ENCODE measurements at regions not wholly inside any gene's neighbourhood (a gene's known extent, or its start where the extent isn't known, plus 50 kb on each side); places are given as distances from the start of the nearest gene placed in this dataset.

DNA sequence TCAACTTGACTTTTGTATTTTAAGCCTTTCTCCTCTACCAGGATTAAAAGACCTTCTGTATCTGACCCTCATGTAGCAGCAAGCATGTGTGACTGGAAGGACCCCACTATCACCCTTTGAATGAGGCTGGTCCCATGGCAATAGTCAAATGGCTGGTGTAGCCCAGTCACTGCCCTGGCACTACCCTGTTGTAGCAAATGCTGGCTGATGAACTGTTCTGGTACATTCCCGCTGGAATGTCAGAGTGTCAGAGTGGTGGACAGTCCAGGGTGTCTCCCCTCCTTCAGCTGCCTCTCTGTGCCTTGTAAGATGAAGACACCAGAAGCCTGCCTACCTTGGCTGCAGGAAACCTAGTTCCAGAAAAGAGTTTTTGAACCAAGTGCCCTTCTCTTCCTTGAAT is 115.7 kb downstream of the ACKR3 start:
- no peak overlapping the region for H3K27ac Mint-ChIP-seq
- H3K36me3 Mint-ChIP-seq = no peaks in the 10 kb centered on the region
- no peak overlapping the region for H3K4me3 ChIP-seq (ENCODE audit: low read depth, low read length)
- no peaks in the 10 kb centered on the region for H3K27me3 ChIP-seq (ENCODE audit: control insufficient read depth, insufficient read depth, low read length)
- no peak overlapping the region for H3K4me3 Mint-ChIP-seq
- H3K4me1 Mint-ChIP-seq = no peaks in the 10 kb centered on the region
- H3K9me3 Mint-ChIP-seq = no peaks in the 10 kb centered on the region
- H3K9me3 ChIP-seq (ENCODE audit: control insufficient read depth in 2 of 2, low read length in 2 of 2) = no peaks in the 10 kb centered on the region
- no peak overlapping the region for H3K27ac ChIP-seq (ENCODE audit: insufficient read depth, low read length, poor library complexity, severe bottlenecking)
- DNase-seq (no peak), ATAC-seq (ENCODE audit: low read depth in 2 of 2) (no peak)
- H3K27me3 Mint-ChIP-seq = peaks cover 4% of the 10 kb centered on the region
- no peaks in the 10 kb centered on the region for H3K36me3 ChIP-seq (ENCODE audit: control insufficient read depth, insufficient read depth, low read length)
- no peaks in the 10 kb centered on the region for H3K4me1 ChIP-seq (ENCODE audit: control insufficient read depth, insufficient read depth, low read length, poor library complexity, severe bottlenecking)

DNA sequence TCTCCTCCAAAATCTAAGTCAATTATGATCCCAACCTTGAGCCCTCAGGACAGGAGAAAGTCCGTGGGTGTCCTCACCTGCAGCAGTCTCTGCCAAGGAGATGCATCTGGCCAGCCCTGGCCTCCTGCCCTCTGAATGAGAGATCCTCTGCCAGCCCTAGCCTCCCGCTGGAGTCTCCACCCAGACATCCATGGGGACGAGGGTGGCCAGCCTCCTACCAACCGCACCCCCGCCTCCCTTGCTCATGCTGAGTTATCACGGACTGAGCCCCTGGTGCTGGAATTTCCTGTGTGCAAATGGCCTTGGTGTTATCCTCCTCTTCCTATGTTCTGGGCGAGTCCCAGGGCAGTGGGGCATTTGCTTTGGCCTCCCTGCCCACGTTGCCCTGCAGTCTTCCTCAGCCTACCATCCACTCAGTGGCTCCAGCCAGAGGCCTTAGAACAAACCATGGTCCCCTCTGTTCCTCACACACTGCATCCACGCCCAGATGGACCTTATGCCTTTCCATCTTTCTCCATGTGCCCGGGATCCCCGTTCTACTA is 116.4 kb downstream of the ACKR3 start:
- Histone ChIP-seq H3K9me3 (ENCODE audit: control insufficient read depth in 2 of 2, low read length in 2 of 2) (no peaks in the 10 kb centered on the region), H3K36me3 (ENCODE audit: control insufficient read depth, insufficient read depth, low read length) (no peaks in the 10 kb centered on the region), H3K27me3 (ENCODE audit: control insufficient read depth, insufficient read depth, low read length) (no peaks in the 10 kb centered on the region), H3K27ac (ENCODE audit: insufficient read depth, low read length, poor library complexity, severe bottlenecking) (no peak overlapping the region), H3K4me1 (ENCODE audit: control insufficient read depth, insufficient read depth, low read length, poor library complexity, severe bottlenecking) (no peaks in the 10 kb centered on the region), H3K4me3 (ENCODE audit: low read depth, low read length) (no peak overlapping the region)
- DNase-seq (no peak), ATAC-seq (ENCODE audit: low read depth in 2 of 2) (no peak)
- Mint-ChIP-seq H3K27ac (no peak overlapping the region), H3K4me3 (no peak overlapping the region), H3K9me3 (peaks cover 0 to 2% (median 0%) of the 10 kb centered on the region in 7 donors), H3K36me3 (no peaks in the 10 kb centered on the region), H3K4me1 (no peaks in the 10 kb centered on the region), H3K27me3 (peaks cover 5% of the 10 kb centered on the region)

DNA sequence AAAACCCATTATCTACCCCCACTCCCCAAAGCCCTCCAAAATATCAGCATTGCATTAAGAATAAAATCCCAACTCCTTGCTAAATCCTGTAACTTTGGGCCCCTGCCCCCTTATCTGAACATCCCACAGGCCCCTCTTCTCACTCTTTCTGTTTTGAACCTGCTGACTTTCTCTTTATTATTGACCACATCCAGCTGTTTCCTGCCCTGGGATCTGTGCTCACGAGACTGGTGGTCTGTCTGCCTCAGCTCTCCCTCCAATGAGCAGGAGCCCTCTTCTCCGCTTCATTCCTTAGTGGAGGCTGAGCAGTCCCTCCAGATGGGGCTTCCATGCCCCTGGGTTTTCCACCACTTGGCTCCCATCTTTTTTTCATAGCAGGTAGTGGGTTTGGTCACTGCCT is 116.9 kb downstream of the ACKR3 start:
- Histone ChIP-seq H3K9me3 (ENCODE audit: control insufficient read depth in 2 of 2, low read length in 2 of 2) (no peaks in the 10 kb centered on the region), H3K4me3 (ENCODE audit: low read depth, low read length) (no peak overlapping the region), H3K36me3 (ENCODE audit: control insufficient read depth, insufficient read depth, low read length) (no peaks in the 10 kb centered on the region), H3K27ac (ENCODE audit: insufficient read depth, low read length, poor library complexity, severe bottlenecking) (no peak overlapping the region), H3K4me1 (ENCODE audit: control insufficient read depth, insufficient read depth, low read length, poor library complexity, severe bottlenecking) (no peaks in the 10 kb centered on the region), H3K27me3 (ENCODE audit: control insufficient read depth, insufficient read depth, low read length) (no peaks in the 10 kb centered on the region)
- Mint-ChIP-seq H3K4me1 (no peaks in the 10 kb centered on the region), H3K9me3 (peaks cover 0 to 2% (median 0%) of the 10 kb centered on the region in 7 donors), H3K27me3 (peaks cover 5% of the 10 kb centered on the region), H3K27ac (no peak overlapping the region), H3K4me3 (no peak overlapping the region), H3K36me3 (no peaks in the 10 kb centered on the region)
- no peak for DNase-seq
- ATAC-seq (ENCODE audit: low read depth in 2 of 2) = no peak

DNA sequence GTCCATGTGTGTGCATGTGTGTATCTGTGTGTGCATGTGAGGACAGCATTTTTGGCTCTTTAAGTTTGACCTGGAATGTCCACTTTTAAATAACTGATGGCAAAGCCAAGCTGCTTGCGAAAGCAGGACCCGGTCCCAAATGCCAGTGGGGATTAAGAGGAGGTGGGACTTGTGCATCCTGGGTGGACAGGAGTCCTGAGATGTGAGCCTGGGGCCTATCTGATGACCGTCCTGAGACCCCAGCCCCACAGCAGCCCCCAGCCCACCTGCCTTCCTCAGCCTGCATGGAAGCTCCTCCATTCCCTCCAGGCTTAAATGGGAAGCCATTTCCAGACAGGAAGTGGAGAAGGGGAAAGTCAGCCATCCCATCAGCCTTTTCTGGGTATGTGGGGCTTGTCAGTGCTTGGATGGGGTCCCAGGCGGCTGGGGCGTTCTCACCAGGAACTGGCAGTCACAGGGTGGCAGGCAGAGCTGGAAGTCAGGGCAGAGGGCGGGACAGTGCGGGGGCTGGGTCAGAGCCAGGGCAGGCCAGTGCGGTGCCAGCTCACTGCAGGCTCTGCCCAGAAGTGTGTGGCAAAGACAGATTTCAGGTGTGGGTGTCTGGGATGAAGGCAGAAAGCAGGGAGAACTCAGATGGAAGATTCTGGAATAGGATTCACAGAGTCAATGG is 117.8 kb downstream of the ACKR3 start:
- H3K27me3 Mint-ChIP-seq = peaks cover 5% of the 10 kb centered on the region
- H3K9me3 Mint-ChIP-seq = peaks cover 0 to 2% (median 0%) of the 10 kb centered on the region in 7 donors
- no peaks in the 10 kb centered on the region for H3K27me3 ChIP-seq (ENCODE audit: control insufficient read depth, insufficient read depth, low read length)
- DNase-seq = no peak
- H3K9me3 ChIP-seq (ENCODE audit: control insufficient read depth in 2 of 2, low read length in 2 of 2) = no peaks in the 10 kb centered on the region
- no peaks in the 10 kb centered on the region for H3K4me1 ChIP-seq (ENCODE audit: control insufficient read depth, insufficient read depth, low read length, poor library complexity, severe bottlenecking)
- ATAC-seq (ENCODE audit: low read depth in 2 of 2) = no peak
- H3K4me1 Mint-ChIP-seq = no peaks in the 10 kb centered on the region
- H3K4me3 ChIP-seq (ENCODE audit: low read depth, low read length) = no peak overlapping the region
- H3K27ac Mint-ChIP-seq = no peak overlapping the region
- no peak overlapping the region for H3K4me3 Mint-ChIP-seq
- H3K27ac ChIP-seq (ENCODE audit: insufficient read depth, low read length, poor library complexity, severe bottlenecking) = no peak overlapping the region
- no peaks in the 10 kb centered on the region for H3K36me3 Mint-ChIP-seq
- H3K36me3 ChIP-seq (ENCODE audit: control insufficient read depth, insufficient read depth, low read length) = no peaks in the 10 kb centered on the region

DNA sequence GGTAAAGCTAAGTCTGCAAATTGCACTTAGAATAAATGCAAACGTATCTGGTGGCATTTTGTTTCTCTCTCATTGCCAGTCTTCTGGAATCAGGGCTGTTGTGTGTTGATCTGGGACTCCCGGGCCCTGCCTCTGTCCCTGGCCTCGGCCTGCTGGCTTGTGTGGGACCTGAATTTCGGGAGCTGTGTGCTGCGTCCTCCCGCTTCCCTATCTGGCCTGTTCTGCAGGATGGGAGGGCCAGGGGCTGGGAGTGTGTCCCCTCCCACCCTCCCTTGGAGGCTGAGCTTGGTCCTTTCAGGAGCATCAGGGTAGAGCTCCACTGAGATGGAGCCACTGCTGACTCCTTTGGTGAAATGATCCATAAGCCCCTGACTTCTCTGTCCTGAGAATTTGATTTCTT is 118.5 kb downstream of the ACKR3 start:
- H3K27ac ChIP-seq (ENCODE audit: insufficient read depth, low read length, poor library complexity, severe bottlenecking) = no peak overlapping the region
- H3K27ac Mint-ChIP-seq = no peak overlapping the region
- no peaks in the 10 kb centered on the region for H3K27me3 ChIP-seq (ENCODE audit: control insufficient read depth, insufficient read depth, low read length)
- H3K4me3 ChIP-seq (ENCODE audit: low read depth, low read length) = no peak overlapping the region
- H3K4me1 Mint-ChIP-seq = no peaks in the 10 kb centered on the region
- DNase-seq = no peak
- no peak overlapping the region for H3K4me3 Mint-ChIP-seq
- H3K9me3 Mint-ChIP-seq = peaks cover 0 to 2% (median 0%) of the 10 kb centered on the region in 7 donors
- no peaks in the 10 kb centered on the region for H3K36me3 Mint-ChIP-seq
- no peaks in the 10 kb centered on the region for H3K36me3 ChIP-seq (ENCODE audit: control insufficient read depth, insufficient read depth, low read length)
- peaks cover 5% of the 10 kb centered on the region for H3K27me3 Mint-ChIP-seq
- H3K9me3 ChIP-seq (ENCODE audit: control insufficient read depth in 2 of 2, low read length in 2 of 2) = no peaks in the 10 kb centered on the region
- no peak for ATAC-seq (ENCODE audit: low read depth in 2 of 2)
- no peaks in the 10 kb centered on the region for H3K4me1 ChIP-seq (ENCODE audit: control insufficient read depth, insufficient read depth, low read length, poor library complexity, severe bottlenecking)

DNA sequence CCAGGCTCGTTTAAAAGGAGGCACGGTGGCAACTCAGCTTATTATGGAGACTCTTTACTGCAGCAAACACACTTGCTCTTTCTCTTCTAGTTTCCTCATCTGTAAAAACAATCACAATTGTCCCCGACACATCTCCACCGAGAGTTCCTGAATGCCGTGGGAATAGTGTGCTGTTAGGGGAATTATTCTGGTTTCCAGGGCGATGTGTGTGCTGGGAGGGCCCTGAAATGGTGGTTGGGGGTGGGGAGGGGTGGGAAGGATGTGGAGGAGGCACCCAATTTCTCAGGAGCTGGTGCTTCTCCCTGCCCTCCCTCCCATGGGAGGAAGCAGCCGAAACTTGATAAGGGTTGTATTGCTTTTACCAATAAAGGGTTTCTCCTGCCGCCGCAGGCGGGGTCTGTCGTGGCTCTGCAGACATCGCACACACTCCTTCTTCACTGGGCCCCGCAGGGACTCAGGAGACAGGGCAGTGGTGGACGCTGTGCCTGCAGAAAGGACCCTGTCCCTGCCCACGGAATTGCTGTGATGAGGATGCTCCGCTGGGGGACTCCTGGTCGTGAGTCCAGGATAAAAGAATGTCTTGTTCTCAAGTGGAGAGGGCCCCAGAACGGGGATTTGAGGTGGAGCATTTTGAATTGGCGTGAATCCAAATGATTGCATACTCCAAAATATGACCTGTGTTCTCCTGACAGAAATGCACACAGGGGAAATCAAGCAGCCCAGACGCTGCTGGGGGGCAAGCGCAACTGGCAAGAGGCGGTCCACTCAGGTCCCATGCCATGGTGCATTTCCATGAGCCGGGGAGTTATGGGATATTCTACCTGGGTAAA is 119.2 kb downstream of the ACKR3 start:
- Mint-ChIP-seq H3K27ac (no peak overlapping the region), H3K36me3 (no peaks in the 10 kb centered on the region), H3K4me3 (no peak overlapping the region), H3K27me3 (peaks cover 5% of the 10 kb centered on the region), H3K4me1 (no peaks in the 10 kb centered on the region), H3K9me3 (peaks cover 0 to 2% (median 0%) of the 10 kb centered on the region in 7 donors)
- ATAC-seq (ENCODE audit: low read depth in 2 of 2) (no peak), DNase-seq (no peak)
- Histone ChIP-seq H3K27me3 (ENCODE audit: control insufficient read depth, insufficient read depth, low read length) (no peaks in the 10 kb centered on the region), H3K27ac (ENCODE audit: insufficient read depth, low read length, poor library complexity, severe bottlenecking) (no peak overlapping the region), H3K36me3 (ENCODE audit: control insufficient read depth, insufficient read depth, low read length) (no peaks in the 10 kb centered on the region), H3K9me3 (ENCODE audit: control insufficient read depth in 2 of 2, low read length in 2 of 2) (no peaks in the 10 kb centered on the region), H3K4me1 (ENCODE audit: control insufficient read depth, insufficient read depth, low read length, poor library complexity, severe bottlenecking) (no peaks in the 10 kb centered on the region), H3K4me3 (ENCODE audit: low read depth, low read length) (no peak overlapping the region)

DNA sequence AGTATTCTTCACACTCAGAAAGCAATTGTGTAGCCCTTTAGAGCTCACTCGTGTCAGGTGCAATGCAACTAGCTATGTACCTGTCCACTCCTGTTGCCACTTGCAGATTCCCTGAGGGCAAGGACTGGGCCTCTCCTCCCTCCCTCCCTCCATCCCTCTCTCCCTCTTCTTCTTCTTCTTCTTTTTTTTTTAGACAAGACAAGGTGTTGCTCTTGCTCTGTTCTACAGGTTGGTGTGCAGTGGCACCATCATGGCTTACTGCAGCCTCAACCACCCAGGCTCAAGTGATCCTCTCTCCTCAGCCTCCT is 119.7 kb downstream of the ACKR3 start:
- Mint-ChIP-seq H3K4me3 (no peak overlapping the region), H3K36me3 (no peaks in the 10 kb centered on the region), H3K9me3 (peaks cover 0 to 2% (median 0%) of the 10 kb centered on the region in 7 donors), H3K27me3 (peaks cover 5% of the 10 kb centered on the region), H3K4me1 (no peaks in the 10 kb centered on the region), H3K27ac (no peak overlapping the region)
- Histone ChIP-seq H3K9me3 (ENCODE audit: control insufficient read depth in 2 of 2, low read length in 2 of 2) (no peaks in the 10 kb centered on the region), H3K4me1 (ENCODE audit: control insufficient read depth, insufficient read depth, low read length, poor library complexity, severe bottlenecking) (no peaks in the 10 kb centered on the region), H3K27ac (ENCODE audit: insufficient read depth, low read length, poor library complexity, severe bottlenecking) (no peak overlapping the region), H3K4me3 (ENCODE audit: low read depth, low read length) (no peak overlapping the region), H3K27me3 (ENCODE audit: control insufficient read depth, insufficient read depth, low read length) (no peaks in the 10 kb centered on the region), H3K36me3 (ENCODE audit: control insufficient read depth, insufficient read depth, low read length) (no peaks in the 10 kb centered on the region)
- ATAC-seq (ENCODE audit: low read depth in 2 of 2) (no peak), DNase-seq (no peak)

DNA sequence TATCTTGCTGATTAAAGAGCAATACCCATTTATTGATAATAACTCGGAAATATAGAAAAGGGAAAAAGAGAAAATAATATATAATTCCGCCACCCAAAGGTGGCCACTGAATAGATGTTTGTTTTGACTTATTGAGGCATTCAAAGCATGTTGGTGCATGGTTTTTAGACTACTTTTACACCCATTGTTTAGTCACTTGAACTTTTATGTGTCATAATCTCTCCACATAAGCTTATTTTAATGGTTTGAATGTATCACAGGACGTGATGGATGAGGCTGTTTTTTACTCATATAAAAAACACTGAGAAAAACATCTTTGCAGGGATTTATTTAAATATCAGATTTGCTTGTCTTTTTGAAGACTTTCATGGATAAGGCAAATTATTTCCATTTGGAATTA is 120.4 kb downstream of the ACKR3 start:
- no peak overlapping the region for H3K27ac Mint-ChIP-seq
- H3K9me3 Mint-ChIP-seq = peaks cover 0 to 2% (median 0%) of the 10 kb centered on the region in 7 donors
- H3K27ac ChIP-seq (ENCODE audit: insufficient read depth, low read length, poor library complexity, severe bottlenecking) = no peak overlapping the region
- no peaks in the 10 kb centered on the region for H3K4me1 ChIP-seq (ENCODE audit: control insufficient read depth, insufficient read depth, low read length, poor library complexity, severe bottlenecking)
- H3K27me3 Mint-ChIP-seq = peaks cover 5% of the 10 kb centered on the region
- ATAC-seq (ENCODE audit: low read depth in 2 of 2) = no peak
- H3K4me3 Mint-ChIP-seq = no peak overlapping the region
- no peaks in the 10 kb centered on the region for H3K9me3 ChIP-seq (ENCODE audit: control insufficient read depth in 2 of 2, low read length in 2 of 2)
- DNase-seq = no peak
- no peak overlapping the region for H3K4me3 ChIP-seq (ENCODE audit: low read depth, low read length)
- H3K36me3 ChIP-seq (ENCODE audit: control insufficient read depth, insufficient read depth, low read length) = no peaks in the 10 kb centered on the region
- H3K36me3 Mint-ChIP-seq = no peaks in the 10 kb centered on the region
- H3K4me1 Mint-ChIP-seq = no peaks in the 10 kb centered on the region
- no peaks in the 10 kb centered on the region for H3K27me3 ChIP-seq (ENCODE audit: control insufficient read depth, insufficient read depth, low read length)

Data from CD4-positive, CD25-positive, alpha-beta regulatory T cell (primary cell).